ENCODE measurements at regions not wholly inside any gene's neighbourhood (a gene's known extent, or its start where the extent isn't known, plus 50 kb on each side); places are given as distances from the start of the nearest gene placed in this dataset.

DNA sequence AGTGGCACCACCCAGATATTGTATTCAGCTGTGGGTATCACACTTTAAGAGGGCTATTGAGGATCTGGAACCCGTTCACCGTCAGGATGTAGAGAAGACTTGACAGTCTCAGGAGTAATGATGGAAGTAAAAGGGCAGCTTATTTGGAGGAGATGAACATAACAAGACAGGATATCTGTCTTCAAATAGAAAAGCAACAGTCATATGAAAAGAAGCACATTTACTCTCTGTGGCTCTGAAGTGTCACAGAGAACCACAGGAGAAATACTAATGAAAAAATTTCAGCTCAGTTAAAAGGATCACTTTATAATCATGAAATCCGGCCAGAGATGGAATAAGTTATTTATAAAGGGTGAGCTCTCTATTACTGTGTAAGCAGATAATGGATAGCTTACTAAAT lies 200.8 kb downstream of the FAM76B start:
- TF ChIP-seq, protein P1, sequence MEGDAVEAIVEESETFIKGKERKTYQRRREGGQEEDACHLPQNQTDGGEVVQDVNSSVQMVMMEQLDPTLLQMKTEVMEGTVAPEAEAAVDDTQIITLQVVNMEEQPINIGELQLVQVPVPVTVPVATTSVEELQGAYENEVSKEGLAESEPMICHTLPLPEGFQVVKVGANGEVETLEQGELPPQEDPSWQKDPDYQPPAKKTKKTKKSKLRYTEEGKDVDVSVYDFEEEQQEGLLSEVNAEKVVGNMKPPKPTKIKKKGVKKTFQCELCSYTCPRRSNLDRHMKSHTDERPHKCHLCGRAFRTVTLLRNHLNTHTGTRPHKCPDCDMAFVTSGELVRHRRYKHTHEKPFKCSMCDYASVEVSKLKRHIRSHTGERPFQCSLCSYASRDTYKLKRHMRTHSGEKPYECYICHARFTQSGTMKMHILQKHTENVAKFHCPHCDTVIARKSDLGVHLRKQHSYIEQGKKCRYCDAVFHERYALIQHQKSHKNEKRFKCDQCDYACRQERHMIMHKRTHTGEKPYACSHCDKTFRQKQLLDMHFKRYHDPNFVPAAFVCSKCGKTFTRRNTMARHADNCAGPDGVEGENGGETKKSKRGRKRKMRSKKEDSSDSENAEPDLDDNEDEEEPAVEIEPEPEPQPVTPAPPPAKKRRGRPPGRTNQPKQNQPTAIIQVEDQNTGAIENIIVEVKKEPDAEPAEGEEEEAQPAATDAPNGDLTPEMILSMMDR (conservative IDR thresholded peaks at IDR 0.05): no peak
- no peak for TF ChIP-seq ZFX (IDR thresholded peaks at IDR 0.05)

Measured in C4-2B (cell line).